T47D (cell line): ENCODE measurements at regions not wholly inside any gene's neighbourhood (a gene's known extent, or its start where the extent isn't known, plus 50 kb on each side); places are given as distances from the start of the nearest gene placed in this dataset.

ENCODE experiments used
- DNase-seq, 2 experiments: peaks; one replicate each; pipeline versions ENCODE4 v3.0.0 to v3.0.0-alpha.2; 2011 to 2012; ENCODE audit warnings: low read depth in 1 of 2, low spot score in 1 of 2
- JUND ChIP-seq: IDR thresholded peaks from 2 replicates; pipeline ENCODE4 v1.6.1; 2012; ENCODE audit warnings: low read depth
- in situ Hi-C: cut with HindIII; loops from 2 replicates; pipeline ENCODE4 v1.10.0; 2016; ENCODE audit warnings: low sequenced_read_pairs, low pct_unique_long_range_greater_than_20kb

DNA sequence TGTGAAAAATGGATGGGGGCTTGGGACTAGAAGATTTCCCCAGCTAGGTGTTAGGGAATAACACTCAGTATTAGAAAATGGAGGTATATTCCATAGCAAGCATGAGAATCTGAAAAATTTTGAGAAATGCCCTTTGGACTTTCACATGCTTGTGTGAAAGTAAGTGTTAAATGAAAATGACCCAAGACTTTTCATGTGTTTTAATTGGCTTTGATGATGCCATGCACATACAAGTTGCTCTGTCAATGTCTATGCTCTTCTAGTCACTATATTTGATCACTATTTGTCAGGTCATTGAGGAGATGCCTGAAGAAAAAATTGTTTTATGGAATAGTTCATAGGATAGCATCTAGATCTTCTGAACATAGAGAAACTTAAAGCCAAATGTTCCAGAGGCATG is 147.6 kb downstream of the SH2D1A start:
- no peak for TF ChIP-seq JUND
- DNase-seq = no peak
- in situ Hi-C loops = no loop called here

DNA sequence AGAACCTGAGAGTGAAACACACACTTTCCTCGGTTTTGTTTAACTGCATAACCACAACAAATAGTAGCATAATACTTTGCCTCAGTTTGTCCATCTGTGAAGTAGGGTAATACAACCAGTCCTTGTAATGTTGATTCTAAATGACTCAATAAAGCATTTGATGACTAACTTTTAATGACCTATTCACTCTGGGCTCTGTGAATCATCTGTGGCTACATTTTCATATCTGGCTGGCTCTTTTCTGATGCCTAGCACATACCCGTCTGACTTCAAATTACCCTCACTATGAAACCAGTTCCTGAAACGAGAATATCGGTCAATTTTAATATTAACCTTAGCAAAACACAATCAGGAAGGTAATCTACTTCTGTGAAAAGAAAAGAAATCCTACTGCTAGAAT is 151.0 kb downstream of the SH2D1A start:
- no peak for DNase-seq
- in situ Hi-C loops = no loop called here
- no peak for TF ChIP-seq JUND

DNA sequence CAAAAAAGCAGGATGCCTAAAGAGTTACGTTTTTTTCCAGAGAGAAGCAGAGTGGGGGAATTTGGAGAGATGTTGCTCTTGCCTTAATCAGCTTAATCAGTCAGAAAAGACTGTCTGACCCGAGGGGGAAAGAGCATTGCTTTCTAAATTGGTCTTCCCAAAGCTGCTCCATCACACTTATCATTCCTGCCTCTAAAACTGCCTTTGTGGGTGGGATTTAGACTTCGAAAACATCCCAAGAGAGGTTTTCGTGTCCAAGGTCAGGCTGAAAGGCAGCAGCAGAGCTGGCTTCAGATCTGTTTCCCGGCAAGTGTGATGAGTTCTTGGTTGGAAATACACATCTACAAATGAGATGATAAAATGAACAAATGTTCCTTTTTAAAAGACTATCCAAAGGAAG is 155.2 kb downstream of the SH2D1A start:
- in situ Hi-C loops = no loop called here
- no peak for TF ChIP-seq JUND
- DNase-seq = no peak

DNA sequence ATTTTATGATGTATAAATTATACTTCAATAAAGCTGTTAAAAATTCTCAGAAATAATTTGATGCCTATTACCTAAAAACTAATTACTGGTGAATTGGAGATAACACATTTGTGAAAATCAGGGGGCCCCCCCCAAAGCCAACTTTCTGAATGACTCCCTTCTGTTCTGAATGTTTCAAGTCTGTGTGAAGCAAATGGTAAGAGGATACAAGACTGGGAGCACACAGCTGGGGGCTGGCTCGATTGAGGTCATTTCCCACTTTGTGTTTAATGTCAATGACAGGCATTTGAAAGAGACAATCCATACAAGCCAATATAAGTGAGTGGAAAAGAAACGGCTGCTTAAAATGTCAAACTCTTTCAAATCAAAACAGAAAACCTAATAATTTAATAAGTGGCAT is 155.8 kb downstream of the SH2D1A start:
- no peak for DNase-seq
- TF ChIP-seq JUND = no peak
- in situ Hi-C loops = no loop called here

DNA sequence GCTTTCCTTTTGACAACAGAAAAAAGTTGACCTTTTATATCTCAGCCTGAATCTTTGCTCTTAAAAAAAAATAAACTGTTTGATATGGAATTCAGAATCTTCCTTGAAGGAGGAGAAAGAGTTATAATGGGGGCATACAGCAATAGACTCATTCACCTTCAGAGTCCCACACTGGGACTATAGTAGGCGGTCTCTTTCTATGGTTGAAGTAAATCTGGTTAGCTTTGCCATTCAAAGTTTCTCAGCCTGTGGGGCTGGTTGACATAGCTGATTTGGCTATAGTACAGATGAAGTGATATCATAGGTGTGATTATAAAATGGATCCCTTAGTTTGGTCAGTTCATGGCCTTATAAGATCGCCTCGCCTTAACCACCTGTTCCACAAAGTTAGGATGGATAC is 156.2 kb downstream of the SH2D1A start:
- TF ChIP-seq JUND = no peak
- no peak for DNase-seq
- in situ Hi-C loops = no loop called here

DNA sequence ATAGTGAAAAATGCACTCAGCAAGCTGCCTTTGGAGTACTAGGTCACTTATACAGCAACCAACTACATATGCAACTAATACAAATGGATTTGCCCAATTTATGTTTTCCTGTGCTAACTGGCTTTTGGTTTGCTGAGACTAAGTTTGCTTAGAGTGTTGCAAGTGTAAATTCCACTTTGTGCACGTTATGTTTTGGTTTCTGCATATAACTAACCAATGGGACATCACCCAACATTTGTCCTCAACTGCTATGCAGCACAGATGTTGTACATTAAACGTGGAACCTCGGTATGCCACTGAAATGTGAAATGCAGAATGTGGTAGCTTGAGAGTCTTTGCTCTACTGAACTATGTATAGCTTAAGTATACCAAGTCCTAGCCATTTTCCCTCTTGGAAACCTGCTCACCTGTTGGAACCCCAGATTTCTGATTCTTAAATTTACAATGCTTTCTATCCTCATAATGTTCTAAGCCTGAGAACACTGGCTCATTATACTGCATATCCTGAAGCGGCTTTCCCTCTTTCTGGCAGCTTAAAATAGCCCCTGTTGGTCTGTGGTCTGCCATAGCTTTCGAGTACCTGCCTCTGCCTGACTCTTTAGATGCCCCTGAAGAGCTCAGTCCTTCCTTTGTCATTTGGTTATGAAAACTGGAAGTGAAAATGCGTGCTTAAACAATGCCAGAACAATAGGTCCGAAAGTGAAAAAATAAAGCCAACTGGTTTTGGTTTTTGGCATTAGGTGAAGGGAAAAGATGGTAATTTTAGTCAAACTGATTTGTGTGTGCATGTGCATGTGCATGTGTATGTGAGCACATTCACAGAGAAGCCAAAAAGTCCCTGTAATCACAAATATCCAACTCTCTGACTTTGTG is 158.0 kb downstream of the SH2D1A start:
- no peak for TF ChIP-seq JUND
- in situ Hi-C loops = no loop called here
- DNase-seq = no peak

DNA sequence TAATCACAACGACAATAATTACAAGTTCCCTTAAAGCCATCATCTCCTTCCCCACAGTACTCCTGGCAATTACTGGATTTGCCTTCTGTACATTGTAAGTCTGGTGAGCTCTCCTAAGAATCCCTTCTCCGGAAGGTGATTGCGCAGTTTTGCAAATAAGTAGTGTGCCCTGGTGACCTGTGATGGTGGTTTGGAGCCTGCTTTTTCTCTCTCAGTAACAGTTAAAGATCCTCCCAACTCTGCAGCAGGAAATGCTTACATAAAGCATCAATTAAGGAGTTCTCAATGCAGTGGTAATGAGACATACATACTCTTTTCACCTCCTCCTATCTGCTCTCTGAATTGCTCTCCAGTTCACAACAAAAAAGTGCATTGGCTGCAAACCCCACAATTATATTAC is 159.7 kb downstream of the SH2D1A start:
- in situ Hi-C loops = no loop called here
- no peak for TF ChIP-seq JUND
- no peak for DNase-seq

DNA sequence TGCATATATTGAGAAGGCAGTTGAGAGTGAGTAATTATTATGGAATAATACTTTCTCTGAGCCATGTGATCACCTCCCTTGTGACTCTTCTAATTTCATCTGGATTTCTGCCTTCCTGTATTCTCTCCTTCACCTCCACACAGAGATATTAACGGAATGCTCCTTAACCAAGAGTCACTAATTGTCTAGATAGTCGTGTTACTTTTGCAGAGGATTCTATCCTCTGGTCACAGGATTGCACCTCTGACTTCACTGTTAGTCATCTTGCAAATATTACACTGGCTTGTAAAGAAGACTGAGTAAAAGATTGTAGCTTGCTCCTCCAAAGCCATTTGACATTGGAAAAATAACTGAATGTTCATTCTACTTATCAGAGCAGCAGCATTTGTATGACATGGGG is 160.9 kb downstream of the SH2D1A start:
- in situ Hi-C loops = no loop called here
- no peak for TF ChIP-seq JUND
- DNase-seq = no peak

DNA sequence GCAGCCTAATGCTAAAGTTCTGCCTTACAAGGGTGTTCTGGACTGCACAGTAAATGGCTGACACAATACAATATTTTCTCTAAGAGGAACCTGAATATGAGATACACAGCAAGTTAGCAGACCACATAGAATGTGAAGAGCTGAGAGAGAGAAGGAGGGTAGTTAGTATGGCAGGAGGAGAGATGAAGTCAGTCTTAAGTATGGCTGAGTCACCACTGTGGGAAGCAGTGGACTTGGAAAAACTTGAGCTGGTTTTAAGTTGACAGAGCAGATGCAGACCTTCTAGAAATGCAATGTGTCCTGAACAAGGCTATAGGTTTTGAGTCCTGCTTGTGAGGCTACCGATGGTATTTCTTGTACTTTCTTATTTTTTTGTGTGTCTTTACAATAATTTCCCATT is 172.5 kb downstream of the SH2D1A start:
- DNase-seq = no peak
- in situ Hi-C loops = no loop called here
- TF ChIP-seq JUND = no peak

DNA sequence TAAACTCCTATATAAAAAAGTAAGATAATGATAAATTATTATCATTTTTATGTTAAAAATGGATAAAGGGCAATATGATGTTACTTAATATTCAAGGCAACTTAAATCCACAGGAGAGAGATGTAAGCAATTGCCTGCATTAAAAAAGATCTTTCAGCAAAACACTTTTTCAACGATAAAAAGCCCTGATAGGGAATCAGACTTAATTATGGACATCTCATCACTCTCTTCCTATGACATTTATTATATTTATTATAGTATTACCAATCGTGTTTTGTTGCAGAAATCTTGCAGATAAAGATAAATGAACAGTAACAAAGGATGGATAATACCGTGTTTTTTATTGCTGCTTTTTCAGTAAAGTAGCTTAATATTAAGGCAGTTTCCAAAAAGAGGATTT is 178.5 kb downstream of the SH2D1A start:
- no peak for TF ChIP-seq JUND
- in situ Hi-C loops = no loop called here
- no peak for DNase-seq

DNA sequence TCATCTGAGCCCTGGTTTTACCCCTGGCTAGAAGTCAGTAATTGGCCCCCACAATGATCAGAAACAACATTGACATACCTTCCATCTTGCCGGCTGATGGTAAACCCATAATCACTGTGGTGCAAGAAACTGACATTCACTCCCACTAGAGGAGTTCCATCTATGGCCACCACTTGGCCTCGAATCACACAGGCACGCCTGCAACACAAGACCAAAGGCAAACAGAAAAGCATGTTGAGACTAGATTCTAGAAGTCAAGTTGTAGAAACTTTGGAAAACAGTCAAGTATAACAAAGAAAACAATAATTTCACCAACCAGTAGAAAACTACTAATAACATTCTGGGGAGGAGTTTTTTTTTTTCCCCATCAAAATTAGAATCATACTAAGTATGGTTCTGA is 183.4 kb downstream of the SH2D1A start:
- no peak for TF ChIP-seq JUND
- no peak for DNase-seq
- in situ Hi-C loops = no loop called here

DNA sequence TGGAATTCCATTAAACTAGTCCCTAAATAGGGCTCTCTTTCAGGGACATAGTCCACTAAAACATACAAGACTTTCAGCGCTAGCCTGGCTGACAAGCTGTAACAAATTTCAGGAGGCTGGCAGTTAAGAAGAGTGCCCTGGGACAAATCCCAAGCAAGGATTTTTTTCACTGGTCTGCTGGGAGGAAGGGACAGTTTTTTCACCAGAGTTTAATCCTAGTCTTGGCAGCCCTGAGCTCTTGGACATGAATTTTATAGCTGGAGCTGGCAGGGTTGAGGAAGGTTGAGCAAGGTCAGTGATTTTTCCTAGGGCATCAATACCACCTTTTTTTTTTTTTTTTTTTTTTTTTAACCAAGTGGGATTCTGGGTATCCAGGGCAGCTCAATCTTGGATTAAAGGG is 184.4 kb downstream of the SH2D1A start:
- no peak for DNase-seq
- no peak for TF ChIP-seq JUND
- in situ Hi-C loops = no loop called here

DNA sequence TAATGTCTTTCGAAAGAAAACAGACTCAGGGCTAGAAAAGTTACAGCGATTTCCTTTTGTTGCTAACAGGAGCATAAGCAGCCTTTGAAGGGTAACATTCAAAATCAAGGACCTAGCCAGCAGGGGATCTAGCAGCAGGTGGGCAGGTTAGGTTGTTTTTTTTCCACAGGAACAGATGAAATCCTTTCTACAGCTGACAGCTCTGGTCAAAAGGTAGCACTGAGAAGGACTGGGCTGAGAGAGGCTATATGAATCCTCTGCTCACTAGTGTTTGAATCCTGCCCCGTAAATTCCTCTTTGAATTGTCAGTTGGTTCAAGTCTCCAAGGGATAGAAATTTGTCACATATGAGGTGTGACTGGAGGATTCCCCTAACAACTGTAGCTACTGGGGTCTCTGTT is 188.2 kb downstream of the SH2D1A start:
- no peak for TF ChIP-seq JUND
- DNase-seq = no peak
- in situ Hi-C loops = no loop called here

DNA sequence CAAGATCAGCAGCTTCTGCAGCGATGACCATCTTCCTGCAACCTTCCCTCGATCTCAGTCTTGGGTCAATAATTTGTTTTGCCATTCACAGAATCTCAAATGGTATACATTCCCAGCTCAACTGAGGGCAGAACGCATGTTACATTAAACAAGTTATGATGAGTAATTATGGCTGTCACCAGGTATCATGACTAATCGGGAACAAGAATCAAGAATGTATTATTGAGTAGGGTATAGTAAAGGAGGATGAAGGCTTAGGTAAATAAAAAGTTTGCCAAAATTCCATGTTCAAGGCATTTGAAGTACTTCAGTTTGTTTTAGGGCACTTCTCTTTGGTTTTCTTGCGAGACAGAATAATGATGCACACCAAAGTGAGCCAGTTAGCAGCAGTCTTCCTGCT is 194.1 kb downstream of the SH2D1A start:
- in situ Hi-C loops = no loop called here
- no peak for TF ChIP-seq JUND

DNA sequence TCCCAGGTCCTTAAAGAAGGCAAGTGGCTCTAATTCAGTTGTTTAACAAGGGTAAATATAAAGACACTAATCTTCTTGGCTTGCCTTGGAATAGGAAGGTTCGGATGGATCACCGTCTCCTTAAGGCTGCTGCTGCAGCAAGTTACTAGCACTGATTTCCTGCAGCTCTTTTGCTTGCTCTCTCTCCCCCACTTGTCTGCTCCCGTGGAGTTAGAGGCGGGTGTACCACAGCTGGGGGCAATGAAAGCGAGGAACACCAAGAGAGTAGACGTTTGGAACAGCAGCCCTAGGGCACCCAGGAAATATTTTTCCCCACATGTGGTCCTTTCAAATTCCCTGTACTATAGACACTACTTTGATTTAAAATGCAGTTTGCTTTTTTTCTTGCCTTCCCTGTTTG is 202.2 kb downstream of the SH2D1A start:
- no peak for DNase-seq
- in situ Hi-C loops = no loop called here
- TF ChIP-seq JUND = no peak

More for the DNA sequence above, 194.1 kb downstream of the SH2D1A start:
- DNase-seq = no peak
